Endothelial cell (in vitro differentiated cells): ENCODE measurements at regions not wholly inside any gene's neighbourhood (a gene's known extent, or its start where the extent isn't known, plus 50 kb on each side); places are given as distances from the start of the nearest gene placed in this dataset.
"Not testable (repeated sequence)": the region's sequence is repeated elsewhere in the genome, so short reads cannot be mapped to it uniquely, and the experiment has no call there.

Source experiments
- DNase-seq: peaks from one replicate; pipeline ENCODE4 v3.0.0; 2021; ENCODE audit warnings: low spot score
- H3K27ac Mint-ChIP-seq: one replicate; pipeline ENCODE4 v1.8.0; 2021; ENCODE audit warnings: mixed read lengths, inconsistent platforms; ENCODE audit not compliant: unreplicated experiment
- H3K27me3 Mint-ChIP-seq: one replicate; pipeline ENCODE4 v1.8.0; 2021; ENCODE audit warnings: mild to moderate bottlenecking, moderate library complexity, mixed read lengths, inconsistent platforms; ENCODE audit not compliant: unreplicated experiment
- H3K36me3 Mint-ChIP-seq: one replicate; pipeline ENCODE4 v1.8.0; 2021; ENCODE audit warnings: mild to moderate bottlenecking, low read depth, mixed read lengths, inconsistent platforms; ENCODE audit not compliant: unreplicated experiment
- H3K4me1 Mint-ChIP-seq: one replicate; pipeline ENCODE4 v1.8.0; 2021; ENCODE audit warnings: mild to moderate bottlenecking, mixed read lengths, inconsistent platforms; ENCODE audit not compliant: unreplicated experiment
- H3K4me3 Mint-ChIP-seq: one replicate; pipeline ENCODE4 v1.8.0; 2021; ENCODE audit warnings: mild to moderate bottlenecking, mixed read lengths, inconsistent platforms; ENCODE audit not compliant: unreplicated experiment
- H3K9me3 Mint-ChIP-seq: one replicate; pipeline ENCODE4 v1.8.0; 2021; ENCODE audit warnings: mixed read lengths, inconsistent platforms; ENCODE audit not compliant: unreplicated experiment
- CTCF ChIP-seq: fragments of 200-600 bp; sonication (generic); IDR thresholded peaks from one replicate; pipeline ENCODE4 v1.5.0; 2021; ENCODE audit warnings: antibody characterized with exemption; ENCODE audit not compliant: unreplicated experiment

GRCh38 chr22:26838471-26838825, 181.1 kb downstream of the MIAT start:
- TF ChIP-seq CTCF = no peak
- no peak overlapping the region for H3K4me3 Mint-ChIP-seq

GRCh38 chr22:26839216-26839615, 181.8 kb downstream of the MIAT start:
- Mint-ChIP-seq H3K27ac (no peak overlapping the region), H3K4me1 (no peaks in the 10 kb centered on the region), H3K9me3 (no peaks in the 10 kb centered on the region), H3K27me3 (no peaks in the 10 kb centered on the region), H3K4me3 (no peak overlapping the region), H3K36me3 (no peaks in the 10 kb centered on the region)
- DNase-seq = no peak
- no peak for TF ChIP-seq CTCF

More at GRCh38 chr22:26838471-26838825, 181.1 kb downstream of the MIAT start:
- Mint-ChIP-seq H3K27ac (no peak overlapping the region), H3K27me3 (peaks cover 1% of the 10 kb centered on the region), H3K9me3 (no peaks in the 10 kb centered on the region), H3K4me1 (no peaks in the 10 kb centered on the region), H3K36me3 (no peaks in the 10 kb centered on the region)
- no peak for DNase-seq

GRCh38 chr22:26840770-26841169, 183.4 kb downstream of the MIAT start:
- H3K36me3 Mint-ChIP-seq, H3K9me3 Mint-ChIP-seq, H3K27me3 Mint-ChIP-seq, DNase-seq, H3K4me1 Mint-ChIP-seq, H3K27ac Mint-ChIP-seq, H3K4me3 Mint-ChIP-seq: not testable (repeated sequence)

GRCh38 chr22:26842103-26842502, 184.7 kb downstream of the MIAT start:
- Mint-ChIP-seq H3K36me3 (no peaks in the 10 kb centered on the region), H3K4me1 (no peaks in the 10 kb centered on the region), H3K4me3 (no peak overlapping the region), H3K27ac (no peak overlapping the region), H3K9me3 (no peaks in the 10 kb centered on the region), H3K27me3 (no peaks in the 10 kb centered on the region)
- no peak for DNase-seq
- TF ChIP-seq CTCF = no peak

- H3K27me3 Mint-ChIP-seq = peaks cover 2% of the 10 kb centered on the region
- no peaks in the 10 kb centered on the region for H3K9me3 Mint-ChIP-seq
- no peak for TF ChIP-seq CTCF
- no peaks in the 10 kb centered on the region for H3K36me3 Mint-ChIP-seq
- H3K4me1 Mint-ChIP-seq = no peaks in the 10 kb centered on the region
- no peak for DNase-seq
- H3K27ac Mint-ChIP-seq = no peak overlapping the region
- no peak overlapping the region for H3K4me3 Mint-ChIP-seq
These were observed 187.8 kb downstream of the MIAT start for GRCh38 chr22:26845021-26845743.
